Immature natural killer cell (primary cell): ENCODE measurements at regions not wholly inside any gene's neighbourhood (a gene's known extent, or its start where the extent isn't known, plus 50 kb on each side); places are given as distances from the start of the nearest gene placed in this dataset.
"Not testable (repeated sequence)": the region's sequence is repeated elsewhere in the genome, so short reads cannot be mapped to it uniquely, and the experiment has no call there.

Experiments
- DNase-seq, 3 donors: peaks; one replicate each; pipeline ENCODE4 v3.0.0; 2022; ENCODE audit warnings: mixed read lengths in 1 of 3
- H3K27ac Mint-ChIP-seq, 6 donors: one replicate each; pipeline ENCODE4 v1.8.0; 2020; ENCODE audit warnings: mixed read lengths in 6 of 6, mild to moderate bottlenecking in 5 of 6, inconsistent platforms in 4 of 6, moderate library complexity in 3 of 6
- H3K27me3 Mint-ChIP-seq, 3 donors: one replicate each; pipeline ENCODE4 v1.8.0; 2020 to 2021; ENCODE audit warnings: low read depth in 3 of 3, mild to moderate bottlenecking in 3 of 3, mixed read lengths in 3 of 3, moderate library complexity in 3 of 3, inconsistent platforms in 1 of 3
- H3K36me3 Mint-ChIP-seq, 3 donors: one replicate each; pipeline ENCODE4 v1.8.0; 2020; ENCODE audit warnings: mixed read lengths in 3 of 3, inconsistent platforms in 2 of 3, mild to moderate bottlenecking in 2 of 3
- H3K4me1 Mint-ChIP-seq, 2 donors: one replicate each; pipeline ENCODE4 v1.8.0; 2020; ENCODE audit warnings: inconsistent platforms in 2 of 2, mild to moderate bottlenecking in 2 of 2, mixed read lengths in 2 of 2, moderate library complexity in 1 of 2
- H3K4me3 Mint-ChIP-seq, 5 donors: one replicate each; pipeline ENCODE4 v1.8.0; 2020; ENCODE audit warnings: mild to moderate bottlenecking in 5 of 5, mixed read lengths in 5 of 5, inconsistent platforms in 3 of 5, moderate library complexity in 3 of 5
- H3K9me3 Mint-ChIP-seq, 6 donors: one replicate each; pipeline ENCODE4 v1.8.0; 2020; ENCODE audit warnings: mild to moderate bottlenecking in 6 of 6, mixed read lengths in 6 of 6, inconsistent platforms in 4 of 6, moderate library complexity in 3 of 6

DNA sequence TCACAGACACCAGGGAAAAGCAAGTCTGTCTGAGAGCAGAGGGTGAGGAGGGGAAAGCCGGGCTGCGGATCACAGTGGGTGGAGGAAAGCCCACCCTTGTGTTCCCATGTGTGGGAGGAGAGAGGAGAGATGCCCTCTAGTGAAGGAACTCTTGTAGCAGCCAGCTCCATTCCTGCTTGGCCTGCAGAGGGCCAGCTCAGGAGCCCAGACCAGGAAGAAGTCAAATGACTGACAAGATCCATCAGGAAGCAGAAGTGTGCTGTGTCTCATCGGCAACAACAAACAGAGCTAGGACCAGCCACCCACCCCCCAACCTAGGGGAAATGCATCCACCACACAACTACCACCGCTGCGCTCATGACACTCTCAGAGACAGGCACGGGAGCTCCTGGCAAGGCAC, 1548.3 kb downstream of the RPIA start:
- not testable (repeated sequence) for DNase-seq, H3K36me3 Mint-ChIP-seq, H3K4me3 Mint-ChIP-seq, H3K27ac Mint-ChIP-seq, H3K27me3 Mint-ChIP-seq, H3K9me3 Mint-ChIP-seq, H3K4me1 Mint-ChIP-seq

DNA sequence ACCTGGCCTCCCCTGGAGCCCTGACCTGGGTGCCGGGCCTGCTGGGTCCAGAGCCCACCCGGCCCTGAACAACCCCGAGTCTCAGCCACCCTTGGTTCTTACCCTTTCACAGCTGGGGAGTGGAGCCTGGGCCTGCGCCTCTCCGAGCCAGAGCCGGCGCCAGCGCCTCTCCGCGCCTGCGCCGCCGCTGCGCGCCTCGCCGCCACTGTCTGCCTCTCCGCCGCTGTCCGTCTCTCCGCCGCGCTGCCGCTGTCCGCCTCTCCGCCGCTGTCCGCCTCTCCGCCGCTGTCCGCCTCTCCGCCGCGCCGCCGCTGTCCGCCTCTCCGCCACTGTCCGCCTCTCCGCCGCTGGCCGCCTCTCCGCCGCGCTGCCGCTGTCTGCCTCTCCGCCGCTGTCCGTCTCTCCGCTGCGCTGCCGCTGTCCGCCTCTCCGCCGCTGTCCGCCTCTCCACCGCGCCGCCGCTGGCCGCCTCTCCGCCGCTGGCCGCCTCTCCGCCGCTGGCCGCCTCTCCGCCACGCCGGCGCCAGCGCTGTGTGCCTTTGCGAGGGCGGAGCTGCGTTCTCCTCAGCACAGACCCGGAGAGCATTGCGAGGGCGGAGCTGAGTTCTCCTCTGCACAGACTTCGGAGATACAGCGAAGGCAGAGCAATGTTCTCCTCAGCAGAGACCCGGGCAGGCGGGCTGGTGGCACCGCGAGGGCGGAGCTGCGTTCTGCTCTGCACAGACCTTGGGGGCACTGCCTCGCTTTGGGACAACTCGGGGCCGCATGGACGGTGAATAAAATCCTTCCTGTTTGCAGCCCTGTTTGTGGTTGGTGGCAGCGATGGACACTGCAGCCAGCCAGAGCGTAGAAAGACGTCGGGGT, 1553.7 kb downstream of the RPIA start:
- H3K27ac Mint-ChIP-seq, DNase-seq, H3K36me3 Mint-ChIP-seq, H3K27me3 Mint-ChIP-seq, H3K9me3 Mint-ChIP-seq, H3K4me3 Mint-ChIP-seq, H3K4me1 Mint-ChIP-seq: not testable (repeated sequence)

DNA sequence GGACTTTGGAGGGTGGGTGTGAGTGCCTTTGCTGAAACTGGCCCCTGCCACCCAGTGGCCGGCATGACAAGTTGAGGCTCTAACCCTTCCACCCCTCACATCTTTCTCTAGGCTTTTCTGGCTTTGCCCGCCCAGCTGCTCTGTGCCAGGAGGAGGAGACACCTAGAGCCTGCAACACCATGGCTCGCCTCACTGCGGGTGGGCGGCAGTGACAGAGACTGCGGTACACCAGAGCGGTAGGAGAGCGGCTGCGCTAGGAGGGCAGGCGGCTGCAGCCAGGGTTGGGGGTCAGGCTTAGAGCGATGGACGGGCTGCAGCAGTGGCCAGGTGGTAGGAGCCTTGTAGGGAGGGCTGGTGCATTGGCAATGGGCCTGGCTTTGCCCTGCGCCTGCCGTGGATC, 1556.9 kb downstream of the RPIA start:
- H3K27ac Mint-ChIP-seq, H3K4me3 Mint-ChIP-seq, H3K36me3 Mint-ChIP-seq, H3K9me3 Mint-ChIP-seq, H3K27me3 Mint-ChIP-seq, H3K4me1 Mint-ChIP-seq, DNase-seq: not testable (repeated sequence)

DNA sequence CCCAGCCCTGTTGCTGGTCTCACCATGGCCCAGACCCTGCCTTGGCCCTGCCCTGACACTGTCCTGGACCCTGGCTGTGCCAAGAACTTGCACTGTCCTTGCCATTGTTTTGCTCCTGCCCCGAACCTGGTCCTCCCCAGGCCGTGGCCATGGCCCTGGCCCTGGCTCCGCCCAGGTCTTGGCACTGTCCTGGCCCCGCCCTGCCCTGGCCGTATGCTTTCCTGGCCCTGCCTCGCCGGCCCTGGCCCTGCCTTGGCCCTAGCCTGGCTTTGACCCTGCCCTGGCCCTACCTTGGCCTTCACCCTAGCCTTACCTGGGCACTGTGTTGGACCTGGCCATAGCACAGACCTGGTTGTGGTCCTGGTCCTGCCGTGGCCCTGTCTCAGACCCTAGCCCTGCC, 1558.9 kb downstream of the RPIA start:
- not testable (repeated sequence) for DNase-seq, H3K36me3 Mint-ChIP-seq, H3K4me1 Mint-ChIP-seq, H3K9me3 Mint-ChIP-seq, H3K27ac Mint-ChIP-seq, H3K4me3 Mint-ChIP-seq, H3K27me3 Mint-ChIP-seq

DNA sequence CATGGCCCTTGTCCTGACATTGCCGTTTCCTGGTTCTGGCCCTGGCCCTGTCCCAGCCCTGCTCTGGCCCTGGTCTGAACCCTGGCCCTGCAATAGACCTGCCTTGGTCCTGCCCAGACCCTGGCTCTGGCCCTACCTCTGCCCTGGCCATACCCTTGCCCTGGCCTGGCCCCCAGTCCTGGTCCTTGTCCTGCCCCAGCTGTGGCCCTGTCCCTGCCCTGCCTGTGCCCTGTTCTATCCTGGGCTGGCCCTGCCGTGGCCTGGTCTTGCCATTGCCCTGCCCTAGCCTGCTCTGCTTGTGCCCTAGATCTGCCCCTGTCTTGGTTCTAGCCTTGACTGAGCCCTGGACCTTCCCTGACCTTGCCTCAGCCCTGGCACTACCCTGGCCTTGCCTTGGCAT, 1560.1 kb downstream of the RPIA start:
- H3K27me3 Mint-ChIP-seq, H3K27ac Mint-ChIP-seq, H3K4me3 Mint-ChIP-seq, H3K36me3 Mint-ChIP-seq, DNase-seq, H3K4me1 Mint-ChIP-seq: not testable (repeated sequence)
- peaks cover 6 to 12% (median 11%) of the 10 kb centered on the region in 6 donors for H3K9me3 Mint-ChIP-seq

DNA sequence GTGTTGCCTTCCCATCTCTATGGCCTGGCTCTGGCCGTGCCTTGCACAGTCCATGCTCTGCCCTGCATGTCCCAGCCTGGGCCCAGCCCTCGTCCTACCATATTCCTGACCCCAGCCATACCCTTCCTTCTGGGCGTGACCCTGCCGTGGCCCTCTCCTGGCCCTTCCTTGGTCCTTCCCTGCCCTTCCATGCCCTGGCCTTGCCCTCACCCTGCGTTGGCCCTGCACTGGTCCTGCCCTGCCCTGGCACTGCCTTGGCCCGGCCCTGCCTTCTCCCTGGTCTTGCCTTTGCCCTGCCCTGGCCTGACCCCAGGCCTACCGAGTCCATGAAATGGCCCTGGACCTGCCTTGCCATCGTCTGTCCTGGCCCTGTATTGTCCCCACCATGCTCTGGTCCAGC, 1561.8 kb downstream of the RPIA start:
- H3K27ac Mint-ChIP-seq, H3K4me3 Mint-ChIP-seq, H3K4me1 Mint-ChIP-seq, DNase-seq, H3K27me3 Mint-ChIP-seq: not testable (repeated sequence)
- Mint-ChIP-seq H3K9me3 (peaks cover 13 to 29% (median 24%) of the 10 kb centered on the region in 6 donors), H3K36me3 (peaks cover 6 to 14% (median 9%) of the 10 kb centered on the region in 3 donors)

DNA sequence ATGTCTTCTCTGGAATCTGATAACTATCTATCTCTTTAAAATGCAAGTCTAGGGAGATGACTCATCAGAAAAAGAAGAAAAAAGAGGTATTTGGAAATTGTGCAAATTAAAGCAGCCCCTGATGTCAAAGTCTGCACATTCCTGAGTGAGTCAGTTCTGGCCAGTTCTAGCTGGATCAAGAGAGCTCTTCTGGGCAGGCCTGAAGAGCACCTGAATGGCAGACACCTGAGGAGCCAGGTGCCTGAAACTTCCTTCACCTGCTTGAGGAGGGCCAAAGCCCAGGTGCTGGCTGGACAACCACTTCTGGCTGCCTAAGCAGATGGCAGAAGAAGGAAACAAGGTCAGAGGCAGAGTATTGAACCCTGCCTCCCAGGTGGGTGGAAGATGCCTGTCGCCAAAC, 1575.4 kb downstream of the RPIA start:
- not testable (repeated sequence) for H3K27me3 Mint-ChIP-seq, DNase-seq, H3K27ac Mint-ChIP-seq, H3K4me1 Mint-ChIP-seq, H3K4me3 Mint-ChIP-seq, H3K9me3 Mint-ChIP-seq, H3K36me3 Mint-ChIP-seq

DNA sequence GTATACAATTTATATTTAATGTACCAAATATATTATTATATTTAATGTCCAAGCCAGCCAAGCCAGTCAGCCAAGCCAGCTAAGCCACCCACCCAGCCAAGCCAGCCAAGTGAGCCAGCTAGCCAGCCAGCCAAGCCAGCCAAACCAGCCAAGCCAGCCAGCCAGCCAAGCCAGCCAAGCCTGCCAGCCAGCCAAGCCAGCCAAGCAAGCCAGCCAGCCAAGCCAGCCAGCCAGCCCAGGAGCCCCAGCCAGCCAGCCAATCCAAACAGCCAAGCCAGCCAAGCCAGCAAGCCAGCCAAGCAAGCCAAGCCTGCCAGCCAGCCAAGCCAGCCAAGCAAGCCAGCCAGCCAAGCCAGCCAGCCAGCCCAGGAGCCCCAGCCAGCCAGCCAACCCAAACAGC, 1596.3 kb downstream of the RPIA start:
- H3K36me3 Mint-ChIP-seq, H3K27me3 Mint-ChIP-seq, H3K27ac Mint-ChIP-seq, DNase-seq, H3K9me3 Mint-ChIP-seq, H3K4me3 Mint-ChIP-seq, H3K4me1 Mint-ChIP-seq: not testable (repeated sequence)

DNA sequence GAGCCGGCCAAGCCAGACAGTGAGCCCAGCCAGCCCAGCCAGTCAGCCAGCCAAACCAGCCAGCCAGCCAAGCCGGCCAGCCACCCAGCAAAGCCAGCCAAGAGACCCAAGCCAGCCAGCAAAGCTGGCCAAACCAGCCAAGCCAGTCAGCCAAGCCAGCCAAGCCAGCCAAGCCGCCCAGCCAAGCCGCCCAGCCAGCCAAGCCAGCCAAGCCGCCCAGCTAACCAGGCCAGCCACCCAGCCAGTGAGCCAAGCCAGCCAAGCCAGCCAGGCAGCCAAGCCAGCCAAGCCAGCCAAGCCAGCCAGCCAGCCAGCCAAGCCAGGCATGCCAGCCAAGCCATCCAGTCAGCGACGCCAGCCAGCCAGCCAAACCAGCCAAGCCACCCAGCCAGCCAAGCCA, 1596.9 kb downstream of the RPIA start:
- not testable (repeated sequence) for DNase-seq, H3K36me3 Mint-ChIP-seq, H3K27me3 Mint-ChIP-seq, H3K4me3 Mint-ChIP-seq, H3K27ac Mint-ChIP-seq, H3K9me3 Mint-ChIP-seq, H3K4me1 Mint-ChIP-seq

DNA sequence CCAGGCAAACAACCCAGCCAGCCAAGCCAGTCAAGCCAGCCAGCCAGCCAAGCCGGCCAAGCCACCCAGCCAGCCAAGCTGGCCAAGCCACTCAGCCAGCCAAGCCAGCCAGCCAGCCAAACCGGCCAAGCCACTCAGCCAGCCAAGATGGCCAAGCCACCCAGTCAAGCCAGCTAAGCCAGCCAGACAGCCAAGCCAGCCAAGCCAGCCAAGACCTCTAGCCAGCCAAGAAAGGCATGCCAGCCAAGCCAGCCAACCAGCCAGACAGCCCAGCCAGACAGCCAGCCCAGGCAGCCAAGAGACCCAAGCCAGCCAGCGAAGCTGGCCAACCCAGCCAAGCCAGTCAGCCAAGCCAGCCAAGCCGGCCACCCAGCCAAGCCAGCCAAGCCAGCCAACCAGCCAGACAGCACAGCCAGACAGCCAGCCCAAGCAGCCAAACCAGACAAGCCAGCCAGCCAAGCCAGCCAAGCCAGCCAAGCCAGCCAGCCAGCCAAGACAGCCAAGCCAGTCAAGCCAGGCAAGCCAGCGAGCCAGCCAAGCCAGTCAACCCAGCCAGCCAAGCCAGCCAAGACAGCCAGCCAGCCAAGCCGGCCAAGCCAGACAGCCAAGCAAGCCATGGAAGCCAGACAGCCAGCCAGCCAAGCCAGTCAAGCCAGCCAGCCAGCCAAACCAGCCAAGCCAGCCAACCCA, 1598.0 kb downstream of the RPIA start:
- not testable (repeated sequence) for H3K4me3 Mint-ChIP-seq, H3K9me3 Mint-ChIP-seq, H3K4me1 Mint-ChIP-seq, DNase-seq, H3K27ac Mint-ChIP-seq, H3K36me3 Mint-ChIP-seq, H3K27me3 Mint-ChIP-seq

DNA sequence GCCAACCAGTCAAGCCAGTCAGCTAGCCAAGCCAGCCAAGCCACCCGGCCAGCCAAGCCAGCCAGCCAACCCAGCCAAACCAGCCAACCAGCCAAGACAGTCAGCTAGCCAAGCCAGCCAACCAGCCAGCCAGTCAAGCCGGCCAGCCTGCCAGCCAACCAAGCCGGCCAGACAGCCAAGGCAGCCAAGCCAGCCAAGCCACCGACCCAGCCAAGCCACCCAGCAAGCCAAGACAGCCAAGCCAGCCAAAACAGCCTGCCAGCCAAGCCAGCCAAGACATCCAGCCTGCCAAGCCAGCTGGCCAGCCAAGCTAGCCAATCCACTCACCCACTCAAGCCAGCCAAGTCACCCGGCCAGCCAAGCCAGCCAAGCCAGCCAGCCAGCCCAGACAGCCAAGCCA, 1599.2 kb downstream of the RPIA start:
- not testable (repeated sequence) for DNase-seq, H3K27me3 Mint-ChIP-seq, H3K9me3 Mint-ChIP-seq, H3K36me3 Mint-ChIP-seq, H3K4me3 Mint-ChIP-seq, H3K27ac Mint-ChIP-seq, H3K4me1 Mint-ChIP-seq

DNA sequence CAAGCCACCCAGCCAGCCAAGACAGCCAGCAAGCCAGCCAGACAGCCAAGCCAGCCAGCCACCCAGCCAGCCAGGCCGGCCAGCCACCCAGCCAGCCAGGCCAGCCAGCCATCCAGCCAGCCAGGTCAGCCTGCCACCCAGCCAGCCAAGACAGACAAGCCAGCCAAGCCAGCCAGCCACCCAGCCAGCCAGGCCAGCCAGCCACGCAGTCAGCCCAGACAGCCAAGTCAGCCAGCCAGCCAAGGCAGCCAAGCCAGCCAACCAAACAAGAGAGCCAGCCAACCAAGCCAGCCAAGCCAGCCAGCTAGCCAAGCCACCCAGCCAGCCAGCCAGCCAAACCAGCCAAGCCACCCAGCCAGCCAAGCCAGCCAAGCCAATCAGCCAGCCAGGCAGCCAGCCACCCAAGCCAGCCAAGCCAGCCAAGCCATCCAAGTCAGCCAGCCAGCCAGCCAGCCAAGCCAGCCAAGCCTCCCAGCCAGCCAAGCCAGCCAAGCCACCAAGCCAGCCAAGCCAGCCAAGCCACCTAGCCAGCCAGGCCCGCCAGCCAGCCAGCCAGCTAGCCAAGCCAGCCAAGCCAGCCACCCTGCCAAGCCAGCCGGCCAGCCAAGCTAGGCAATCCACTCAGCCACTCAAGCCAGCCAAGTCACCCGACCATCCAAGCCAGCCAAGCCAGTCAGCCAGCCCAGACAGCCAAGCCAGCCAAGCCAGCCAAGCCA, 1599.9 kb downstream of the RPIA start:
- H3K36me3 Mint-ChIP-seq, H3K27me3 Mint-ChIP-seq, DNase-seq, H3K27ac Mint-ChIP-seq, H3K9me3 Mint-ChIP-seq, H3K4me3 Mint-ChIP-seq, H3K4me1 Mint-ChIP-seq: not testable (repeated sequence)

DNA sequence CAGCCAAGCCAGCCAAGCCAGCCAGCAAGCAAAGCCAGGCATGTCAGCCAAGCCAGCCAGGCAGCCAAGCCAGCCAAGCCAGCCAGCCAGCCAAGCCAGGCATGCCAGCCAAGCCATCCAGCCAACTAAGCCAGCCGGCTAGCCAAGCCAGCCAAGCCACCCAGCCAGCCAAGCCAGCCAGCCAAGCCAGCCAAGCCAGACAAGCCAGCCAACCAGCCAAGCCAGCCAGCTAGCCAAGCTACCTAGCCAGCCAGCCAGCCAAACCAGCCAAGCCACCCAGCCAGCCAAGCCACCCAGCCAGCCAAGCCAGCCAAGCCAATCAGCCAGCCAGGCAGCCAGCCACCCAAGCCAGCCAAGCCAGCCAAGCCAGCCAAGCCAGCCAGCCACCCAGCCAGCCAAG, 1600.5 kb downstream of the RPIA start:
- not testable (repeated sequence) for DNase-seq, H3K27me3 Mint-ChIP-seq, H3K9me3 Mint-ChIP-seq, H3K4me1 Mint-ChIP-seq, H3K27ac Mint-ChIP-seq, H3K36me3 Mint-ChIP-seq, H3K4me3 Mint-ChIP-seq

DNA sequence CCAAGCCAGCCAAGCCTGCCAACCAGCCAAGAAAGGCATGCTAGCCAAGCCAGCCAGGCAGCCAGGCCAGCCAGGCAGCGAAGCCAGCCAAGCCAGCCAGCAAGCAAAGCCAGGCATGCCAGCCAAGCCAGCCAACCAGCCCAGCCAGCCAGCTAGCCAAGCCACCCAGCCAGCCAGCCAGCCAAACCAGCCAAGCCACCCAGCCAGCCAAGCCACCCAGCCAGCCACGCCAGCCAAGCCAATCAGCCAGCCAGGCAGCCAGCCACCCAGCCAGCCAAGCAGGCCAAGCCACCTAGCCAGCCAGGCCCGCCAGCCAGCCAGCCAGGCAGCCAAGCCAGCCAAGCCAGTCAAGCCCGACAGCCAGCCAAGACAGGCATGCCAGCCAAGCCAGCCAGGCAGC, 1601.0 kb downstream of the RPIA start:
- not testable (repeated sequence) for H3K9me3 Mint-ChIP-seq

More for the DNA sequence above, 1601.0 kb downstream of the RPIA start:
- H3K4me3 Mint-ChIP-seq, H3K4me1 Mint-ChIP-seq, H3K36me3 Mint-ChIP-seq, DNase-seq, H3K27me3 Mint-ChIP-seq, H3K27ac Mint-ChIP-seq: not testable (repeated sequence)
